HCT116 (cell line): ENCODE measurements at regions not wholly inside any gene's neighbourhood (a gene's known extent, or its start where the extent isn't known, plus 50 kb on each side); places are given as distances from the start of the nearest gene placed in this dataset.

Experiments
- ATAC-seq: fragments of 200-7000 bp; cut with Tn5 transposase; 2 replicates; pipeline ENCODE4 v1.9.1; 2020; ENCODE audit warnings: mild to moderate bottlenecking, moderate library complexity
- BruUV-seq: library from RNA; stranded (reverse); fragments of 400-500 nt; replicated peaks from 2 replicates; lab custom pipeline; 2021; lab: Mats Ljungman, UMichigan
- CTCF ChIA-PET: fragments of 300-600 bp; sonication (Branson Sonifier 250); formaldehyde crosslinking; loops from one replicate; lab custom pipeline; 2021; ENCODE audit warnings: antibody characterized with exemption; lab: Charles Lee
- POLR2A ChIA-PET: fragments of 300-600, 350-600 bp; sonication (Branson Sonifier 250); formaldehyde crosslinking; loops from one replicate; lab custom pipeline; 2021; ENCODE audit warnings: antibody characterized with exemption; lab: Charles Lee
- RAD21 ChIA-PET, 2 experiments: fragments of 300-600 bp; sonication (Branson Sonifier 250); formaldehyde crosslinking; loops; one replicate each; lab custom pipeline; 2023; ENCODE audit warnings: low total read pairs in 2 of 2; ENCODE audit not compliant: uncharacterized antibody in 2 of 2, unreplicated experiment in 2 of 2, low non-redundant PET in 1 of 2; lab: Charles Lee
- DNase-seq: peaks from one replicate; pipeline ENCODE4 v3.0.0-alpha.2; 2010; ENCODE audit warnings: low read depth, low spot score
- H2AFZ ChIP-seq: fragments of 200-600 bp; shearing (Covaris generic), sonication (generic); 2 replicates; pipeline ENCODE4 v1.6.1; 2017; ENCODE audit warnings: low read depth, mixed run types, mixed read lengths, antibody characterized with exemption, low read length; ENCODE audit not compliant: poor library complexity, severe bottlenecking
- H3K27ac ChIP-seq: 2 replicates; pipeline ENCODE4 v1.5.1; 2012; ENCODE audit warnings: low read depth, low read length
- H3K27me3 ChIP-seq: fragments of 200-600 bp; sonication (generic); 2 replicates; pipeline ENCODE4 v1.6.1; 2016; ENCODE audit warnings: mixed run types, low read length, mixed read lengths; ENCODE audit not compliant: insufficient read depth
- H3K36me3 ChIP-seq, 2 experiments: fragments of 200-500 bp in 1 of 2; fragments of 200-600 bp in 1 of 2; sonication (Bioruptor generic) in 1 of 2; sonication (generic) in 1 of 2; 2 replicates each; pipeline versions ENCODE4 v1.5.1 to v1.6.1; 2014 to 2016; ENCODE audit warnings: low read length in 2 of 2, inconsistent platforms in 1 of 2, mixed read lengths in 1 of 2, mixed run types in 1 of 2; ENCODE audit not compliant: insufficient read depth in 2 of 2, control insufficient read depth in 1 of 2
- H3K4me1 ChIP-seq, 2 experiments: fragments of 200-600 bp in 1 of 2; sonication (generic) in 1 of 2; 2 replicates each; pipeline versions ENCODE4 v1.5.1 to v1.6.1; 2012 to 2017; ENCODE audit warnings: low read length in 2 of 2, inconsistent platforms in 1 of 2, mild to moderate bottlenecking in 1 of 2, mixed read lengths in 1 of 2, mixed run types in 1 of 2, moderate library complexity in 1 of 2; ENCODE audit not compliant: insufficient read depth in 2 of 2, control insufficient read depth in 1 of 2
- H3K4me2 ChIP-seq: fragments of 200-600 bp; sonication (generic); 2 replicates; pipeline ENCODE4 v1.6.1; 2017; ENCODE audit warnings: mixed run types, low read length, mixed read lengths
- H3K4me3 ChIP-seq, 2 experiments: fragments of 200-600 bp in 1 of 2; sonication (generic) in 1 of 2; replicated peaks in 1 of 2; 2 replicates each; pipeline ENCODE4 v1.5.1; 2011 to 2016; ENCODE audit warnings: low read length in 2 of 2, control low read depth in 1 of 2, low read depth in 1 of 2, mild to moderate bottlenecking in 1 of 2, mixed read lengths in 1 of 2, mixed run types in 1 of 2
- H3K79me2 ChIP-seq: fragments of 200-600 bp; sonication (generic); 2 replicates; pipeline ENCODE4 v1.6.1; 2017; ENCODE audit warnings: mild to moderate bottlenecking, mixed run types, low read length, moderate library complexity, mixed read lengths; ENCODE audit not compliant: insufficient read depth
- H3K9ac ChIP-seq: fragments of 200-600 bp; sonication (generic); 2 replicates; pipeline ENCODE4 v1.6.1; 2016; ENCODE audit warnings: low read length, mixed read lengths
- H3K9me2 ChIP-seq: fragments of 200-600 bp; sonication (generic), shearing (Covaris generic); 2 replicates; pipeline ENCODE4 v1.6.1; 2017; ENCODE audit warnings: mixed run types, mild to moderate bottlenecking, moderate library complexity; ENCODE audit not compliant: insufficient read depth
- H3K9me3 ChIP-seq, 2 experiments: fragments of 200-500 bp in 1 of 2; fragments of 200-600 bp in 1 of 2; sonication (Bioruptor generic) in 1 of 2; sonication (generic) in 1 of 2; 2 replicates each; pipeline ENCODE4 v1.6.1; 2014 to 2017; ENCODE audit warnings: low read length in 2 of 2, mixed read lengths in 2 of 2, inconsistent platforms in 1 of 2, low read depth in 1 of 2, mild to moderate bottlenecking in 1 of 2, mixed run types in 1 of 2, moderate library complexity in 1 of 2; ENCODE audit not compliant: control insufficient read depth in 1 of 2, insufficient read depth in 1 of 2
- H4K20me1 ChIP-seq: fragments of 200-600 bp; sonication (generic), shearing (Covaris generic); 2 replicates; pipeline ENCODE4 v1.6.1; 2017; ENCODE audit warnings: mixed run types, mild to moderate bottlenecking, moderate library complexity; ENCODE audit not compliant: insufficient read depth
- CBX3 ChIP-seq: IDR thresholded peaks from 2 replicates; pipeline ENCODE4 v1.6.1; 2012; ENCODE audit warnings: low read depth
- ELF1 ChIP-seq: IDR thresholded peaks from 2 replicates; pipeline ENCODE4 v1.6.1; 2012; ENCODE audit warnings: low read depth, borderline replicate concordance
- FOSL1 ChIP-seq: IDR thresholded peaks from 2 replicates; pipeline ENCODE4 v1.6.1; 2012; ENCODE audit warnings: low read depth
- POLR2AphosphoS5 ChIP-seq: IDR thresholded peaks from 2 replicates; pipeline ENCODE4 v1.6.1; 2011; ENCODE audit warnings: mild to moderate bottlenecking, low read depth, low read length, moderate library complexity
- RAD21 ChIP-seq: IDR thresholded peaks from 2 replicates; pipeline ENCODE4 v1.6.1; 2012; ENCODE audit warnings: low read depth, mild to moderate bottlenecking
- YY1 ChIP-seq: IDR thresholded peaks from 2 replicates; pipeline ENCODE4 v1.6.1; 2011; ENCODE audit warnings: low read length, low read depth, moderate library complexity, mild to moderate bottlenecking; ENCODE audit not compliant: insufficient replicate concordance; ENCODE audit errors: extremely low read depth
- intact Hi-C: fragments of 100-400 bp; cut with micrococcal nuclease; formaldehyde crosslinking; loops from 2 replicates; pipeline ENCODE4 v1.10.0; 2022
- TF ChIP-seq, protein P1 (sequence below), 3 experiments: fragments of 200-600 bp in 1 of 3; sonication (generic) in 1 of 3; IDR thresholded peaks in 2 of 3; conservative IDR thresholded peaks in 1 of 3; 2 replicates each; pipeline ENCODE4 v1.5.1; 2012 to 2017; ENCODE audit warnings: low read depth in 2 of 3, low read length in 2 of 3, antibody characterized with exemption in 1 of 3, borderline replicate concordance in 1 of 3, control low read depth in 1 of 3, mild to moderate bottlenecking in 1 of 3, mixed read lengths in 1 of 3, mixed run types in 1 of 3, moderate library complexity in 1 of 3; ENCODE audit not compliant: insufficient read depth in 1 of 3
- TF ChIP-seq, protein P2 (sequence below): IDR thresholded peaks from 2 replicates; pipeline ENCODE4 v1.6.1; 2012

DNA sequence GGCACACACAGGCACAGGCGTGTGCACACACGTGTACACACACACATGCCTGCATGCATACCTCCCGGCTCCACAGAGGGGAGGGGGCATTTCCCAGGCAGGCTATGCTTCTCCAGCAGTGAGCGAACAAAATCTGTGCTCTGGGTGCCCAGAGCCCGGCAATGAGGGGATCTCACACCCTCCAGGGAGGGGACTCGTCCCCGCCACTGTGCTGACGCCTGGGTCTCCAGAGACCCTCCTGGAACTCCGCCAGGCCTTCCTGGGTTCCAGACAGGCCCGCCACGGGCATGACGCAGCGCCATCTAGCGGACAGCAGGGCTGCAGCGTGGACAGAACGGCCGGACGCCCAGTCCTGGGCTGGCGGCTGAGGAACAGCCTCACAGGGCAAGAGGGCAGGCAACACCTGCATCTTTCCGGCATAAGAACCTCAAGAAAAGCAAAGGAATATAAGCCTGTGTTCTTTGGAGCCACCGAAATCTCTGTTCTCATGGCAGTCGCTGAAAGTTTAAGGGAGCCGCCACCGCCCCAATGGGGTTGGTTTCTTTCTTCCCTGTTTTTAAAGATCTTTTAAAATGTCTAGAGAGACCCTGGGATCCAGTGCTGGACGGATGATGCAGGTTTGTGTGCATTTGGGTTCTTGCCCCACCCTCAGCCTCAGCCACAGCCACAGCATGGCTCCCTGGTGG is 135.6 kb upstream of the PPP1R26 start:
- no peak overlapping the region for H3K4me2 ChIP-seq
- TF ChIP-seq YY1, result no peak
- TF ChIP-seq FOSL1, result no peak
- TF ChIP-seq RAD21, result peak; percentile 93
- TF ChIP-seq ELF1, result no peak
- TF ChIP-seq POLR2AphosphoS5, result no peak
- TF ChIP-seq, protein P1, sequence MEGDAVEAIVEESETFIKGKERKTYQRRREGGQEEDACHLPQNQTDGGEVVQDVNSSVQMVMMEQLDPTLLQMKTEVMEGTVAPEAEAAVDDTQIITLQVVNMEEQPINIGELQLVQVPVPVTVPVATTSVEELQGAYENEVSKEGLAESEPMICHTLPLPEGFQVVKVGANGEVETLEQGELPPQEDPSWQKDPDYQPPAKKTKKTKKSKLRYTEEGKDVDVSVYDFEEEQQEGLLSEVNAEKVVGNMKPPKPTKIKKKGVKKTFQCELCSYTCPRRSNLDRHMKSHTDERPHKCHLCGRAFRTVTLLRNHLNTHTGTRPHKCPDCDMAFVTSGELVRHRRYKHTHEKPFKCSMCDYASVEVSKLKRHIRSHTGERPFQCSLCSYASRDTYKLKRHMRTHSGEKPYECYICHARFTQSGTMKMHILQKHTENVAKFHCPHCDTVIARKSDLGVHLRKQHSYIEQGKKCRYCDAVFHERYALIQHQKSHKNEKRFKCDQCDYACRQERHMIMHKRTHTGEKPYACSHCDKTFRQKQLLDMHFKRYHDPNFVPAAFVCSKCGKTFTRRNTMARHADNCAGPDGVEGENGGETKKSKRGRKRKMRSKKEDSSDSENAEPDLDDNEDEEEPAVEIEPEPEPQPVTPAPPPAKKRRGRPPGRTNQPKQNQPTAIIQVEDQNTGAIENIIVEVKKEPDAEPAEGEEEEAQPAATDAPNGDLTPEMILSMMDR (IDR thresholded peaks at IDR 0.05 in 2 of 3, conservative IDR thresholded peaks at IDR 0.05 in 1 of 3; ENCODE audit: borderline replicate concordance in 1 of 3, insufficient read depth in 1 of 3, low read depth in 2 of 3, low read length in 2 of 3), result peak; percentile 92 to 99 (median 98)
- H3K9me2 ChIP-seq, result no peaks in the 10 kb centered on the region
- H3K9ac ChIP-seq, result no peak overlapping the region
- H3K9me3 ChIP-seq, result no peaks in the 10 kb centered on the region
- H3K79me2 ChIP-seq, result no peaks in the 10 kb centered on the region
- ChIA-PET CTCF (no interaction called here), RAD21 (no interaction called here), POLR2A (no interaction called here)
- intact Hi-C loops, result loop anchor here (1.0 kb wide), 2 partner anchors 68 to 257 kb away; partner anchors contain the start of gene OLFM1
- no peak overlapping the region for H3K27ac ChIP-seq
- no peaks in the 10 kb centered on the region for H4K20me1 ChIP-seq
- no peaks in the 10 kb centered on the region for H3K4me1 ChIP-seq
- H3K4me3 ChIP-seq, result no peak overlapping the region
- H2AFZ ChIP-seq, result no peak overlapping the region
- no peaks in the 10 kb centered on the region for H3K36me3 ChIP-seq
- ATAC-seq, result peak; percentile 92
- H3K27me3 ChIP-seq, result no peaks in the 10 kb centered on the region
- DNase-seq, result peak; percentile 10
- no TSS peak for BruUV-seq

DNA sequence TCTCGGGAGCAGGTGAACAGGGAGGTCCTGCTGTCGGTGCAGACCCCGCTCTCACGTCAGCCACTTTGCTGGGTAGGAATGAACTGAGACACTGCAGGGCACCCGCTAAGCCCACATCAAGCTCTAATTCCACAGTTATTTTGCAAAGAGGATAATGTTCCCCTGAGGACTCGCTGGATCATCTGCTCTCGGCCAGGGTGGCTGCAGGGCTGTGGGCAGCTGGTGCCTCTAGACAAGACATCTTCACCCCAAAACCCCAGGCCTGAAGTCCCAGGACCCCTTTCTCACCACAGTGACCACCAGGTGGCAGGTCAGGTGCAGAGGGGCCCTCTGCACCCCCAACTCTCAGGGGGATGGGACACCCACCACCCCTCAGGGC is 135.1 kb upstream of the PPP1R26 start:
- H3K9me2 ChIP-seq, result no peaks in the 10 kb centered on the region
- no peak overlapping the region for H3K4me3 ChIP-seq
- H4K20me1 ChIP-seq, result no peaks in the 10 kb centered on the region
- no peaks in the 10 kb centered on the region for H3K79me2 ChIP-seq
- no peak for DNase-seq
- ChIA-PET CTCF (no interaction called here), POLR2A (no interaction called here), RAD21 (no interaction called here)
- H3K27ac ChIP-seq, result no peak overlapping the region
- TF ChIP-seq, protein P2, sequence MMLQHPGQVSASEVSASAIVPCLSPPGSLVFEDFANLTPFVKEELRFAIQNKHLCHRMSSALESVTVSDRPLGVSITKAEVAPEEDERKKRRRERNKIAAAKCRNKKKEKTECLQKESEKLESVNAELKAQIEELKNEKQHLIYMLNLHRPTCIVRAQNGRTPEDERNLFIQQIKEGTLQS, result no peak
- no peak for TF ChIP-seq POLR2AphosphoS5
- TF ChIP-seq CBX3, result no peak
- H3K4me2 ChIP-seq, result no peak overlapping the region
- no peaks in the 10 kb centered on the region for H3K9me3 ChIP-seq
- no peak overlapping the region for H3K9ac ChIP-seq
- H2AFZ ChIP-seq, result no peak overlapping the region
- H3K27me3 ChIP-seq, result no peaks in the 10 kb centered on the region
- BruUV-seq, result no TSS peak
- no peaks in the 10 kb centered on the region for H3K4me1 ChIP-seq
- no peak for ATAC-seq
- H3K36me3 ChIP-seq, result no peaks in the 10 kb centered on the region
- intact Hi-C loops, result loop anchor here (1.0 kb wide), 2 partner anchors 68 to 257 kb away; partner anchors contain the start of gene OLFM1
